ENCODE measurements at regions not wholly inside any gene's neighbourhood (a gene's known extent, or its start where the extent isn't known, plus 50 kb on each side); places are given as distances from the start of the nearest gene placed in this dataset.

GRCh38 chr5:117504305-117504704 is 929.7 kb upstream of the SEMA6A start:
- ChIA-PET CTCF (interaction anchor here (0.7 kb wide), 1 partner anchor 49 kb away, joined by 3 read pairs; no protein-coding TSS in a partner anchor), POLR2A (no interaction called here)
- DNase-seq (ENCODE audit: extremely low spot score), result no peak
- no peak for TF ChIP-seq CTCF (IDR thresholded peaks at IDR 0.05; ENCODE audit: control extremely low read depth, extremely low read depth, low read depth, missing control alignments)

- TF ChIP-seq CTCF (IDR thresholded peaks at IDR 0.05; ENCODE audit: control extremely low read depth, extremely low read depth, low read depth, missing control alignments), result no peak
- DNase-seq (ENCODE audit: extremely low spot score), result no peak
- ChIA-PET CTCF (no interaction called here), POLR2A (no interaction called here)
Measured at GRCh38 chr5:117497601-117498000, 923.0 kb upstream of the SEMA6A start.

- DNase-seq (ENCODE audit: extremely low spot score), result no peak
- TF ChIP-seq CTCF (IDR thresholded peaks at IDR 0.05; ENCODE audit: control extremely low read depth, extremely low read depth, low read depth, missing control alignments), result no peak
- ChIA-PET POLR2A (no interaction called here), CTCF (no interaction called here)
Measured at GRCh38 chr5:117496801-117497200, 922.2 kb upstream of the SEMA6A start.

GRCh38 chr5:117494188-117494587 is 919.6 kb upstream of the SEMA6A start:
- ChIA-PET POLR2A (no interaction called here), CTCF (no interaction called here)
- no peak for DNase-seq (ENCODE audit: extremely low spot score)
- TF ChIP-seq CTCF (IDR thresholded peaks at IDR 0.05; ENCODE audit: control extremely low read depth, extremely low read depth, low read depth, missing control alignments), result no peak

GRCh38 chr5:117488976-117489500 is 914.4 kb upstream of the SEMA6A start:
- ChIA-PET POLR2A (no interaction called here), CTCF (interaction anchor here (1.0 kb wide), 2 partner anchors 9 to 10 kb away, joined by 3 to 4 read pairs; no protein-coding TSS in a partner anchor)
- TF ChIP-seq CTCF (IDR thresholded peaks at IDR 0.05; ENCODE audit: control extremely low read depth, extremely low read depth, low read depth, missing control alignments), result no peak
- no peak for DNase-seq (ENCODE audit: extremely low spot score)

- POLR2A ChIA-PET, result no interaction called here
- DNase-seq (ENCODE audit: extremely low spot score), result no peak
- CTCF ChIA-PET, result interaction anchor here (1.6 kb wide), 1 partner anchor 10 kb away, joined by 5 read pairs; no protein-coding TSS in a partner anchor
- no peak for TF ChIP-seq CTCF (IDR thresholded peaks at IDR 0.05; ENCODE audit: control extremely low read depth, extremely low read depth, low read depth, missing control alignments)
Measured at GRCh38 chr5:117487556-117487955, 912.9 kb upstream of the SEMA6A start.
